PFSK-1 (cell line): ENCODE measurements at regions not wholly inside any gene's neighbourhood (a gene's known extent, or its start where the extent isn't known, plus 50 kb on each side); places are given as distances from the start of the nearest gene placed in this dataset.

Experiments used
- FOXP2 ChIP-seq: optimal IDR thresholded peaks from 2 replicates; pipeline ENCODE3; 2011; ENCODE audit warnings: borderline replicate concordance, control low read depth, inconsistent platforms; ENCODE audit not compliant: insufficient read depth; ENCODE audit errors: extremely low read length, extremely low read depth
- POLR2AphosphoS5 ChIP-seq: IDR thresholded peaks from 2 replicates; pipeline ENCODE4 v1.6.1; 2012; ENCODE audit warnings: low read depth, mild to moderate bottlenecking, control low read depth, low read length, moderate library complexity
- SIN3A ChIP-seq: IDR thresholded peaks from 2 replicates; pipeline ENCODE4 v1.6.1; 2012; ENCODE audit warnings: mild to moderate bottlenecking, low read length, moderate library complexity, borderline replicate concordance; ENCODE audit not compliant: insufficient read depth
- TAF1 ChIP-seq: IDR thresholded peaks from 2 replicates; pipeline ENCODE4 v1.6.1; 2012; ENCODE audit warnings: low read length, control low read depth, borderline replicate concordance; ENCODE audit not compliant: insufficient read depth
- TF ChIP-seq, protein P1 (sequence below), 2 experiments: IDR thresholded peaks; 2 replicates each; pipeline versions ENCODE4 v1.6.1 to v1.8.0; 2011 to 2012; ENCODE audit warnings: low read depth in 2 of 2, low read length in 2 of 2, control low read depth in 1 of 2, inconsistent platforms in 1 of 2, mild to moderate bottlenecking in 1 of 2, moderate library complexity in 1 of 2; ENCODE audit not compliant: insufficient read depth in 1 of 2

DNA sequence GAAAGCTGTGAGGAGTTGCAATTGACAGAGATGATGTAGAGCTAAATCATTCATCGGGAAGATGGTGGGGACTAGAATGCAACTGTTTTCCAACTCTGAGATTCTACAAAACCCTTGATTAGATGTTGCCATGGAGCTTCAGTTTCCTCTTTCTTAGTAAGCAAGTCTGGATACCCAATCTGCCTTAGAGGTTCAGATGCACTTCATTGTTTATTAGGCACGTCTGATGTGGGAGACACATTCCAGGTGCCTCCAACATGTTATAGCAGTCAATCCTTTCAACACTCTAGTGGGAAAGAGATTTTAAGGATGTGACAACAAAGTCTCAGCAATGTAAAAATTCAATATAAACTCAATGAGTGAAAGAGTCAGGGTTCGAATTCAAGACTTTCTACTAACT, 291.3 kb upstream of the PHYHIPL start:
- no peak for TF ChIP-seq POLR2AphosphoS5
- no peak for TF ChIP-seq SIN3A
- no peak for TF ChIP-seq FOXP2

- TF ChIP-seq POLR2AphosphoS5: no peak
- no peak for TF ChIP-seq FOXP2
- TF ChIP-seq SIN3A: no peak
- TF ChIP-seq, protein P1, sequence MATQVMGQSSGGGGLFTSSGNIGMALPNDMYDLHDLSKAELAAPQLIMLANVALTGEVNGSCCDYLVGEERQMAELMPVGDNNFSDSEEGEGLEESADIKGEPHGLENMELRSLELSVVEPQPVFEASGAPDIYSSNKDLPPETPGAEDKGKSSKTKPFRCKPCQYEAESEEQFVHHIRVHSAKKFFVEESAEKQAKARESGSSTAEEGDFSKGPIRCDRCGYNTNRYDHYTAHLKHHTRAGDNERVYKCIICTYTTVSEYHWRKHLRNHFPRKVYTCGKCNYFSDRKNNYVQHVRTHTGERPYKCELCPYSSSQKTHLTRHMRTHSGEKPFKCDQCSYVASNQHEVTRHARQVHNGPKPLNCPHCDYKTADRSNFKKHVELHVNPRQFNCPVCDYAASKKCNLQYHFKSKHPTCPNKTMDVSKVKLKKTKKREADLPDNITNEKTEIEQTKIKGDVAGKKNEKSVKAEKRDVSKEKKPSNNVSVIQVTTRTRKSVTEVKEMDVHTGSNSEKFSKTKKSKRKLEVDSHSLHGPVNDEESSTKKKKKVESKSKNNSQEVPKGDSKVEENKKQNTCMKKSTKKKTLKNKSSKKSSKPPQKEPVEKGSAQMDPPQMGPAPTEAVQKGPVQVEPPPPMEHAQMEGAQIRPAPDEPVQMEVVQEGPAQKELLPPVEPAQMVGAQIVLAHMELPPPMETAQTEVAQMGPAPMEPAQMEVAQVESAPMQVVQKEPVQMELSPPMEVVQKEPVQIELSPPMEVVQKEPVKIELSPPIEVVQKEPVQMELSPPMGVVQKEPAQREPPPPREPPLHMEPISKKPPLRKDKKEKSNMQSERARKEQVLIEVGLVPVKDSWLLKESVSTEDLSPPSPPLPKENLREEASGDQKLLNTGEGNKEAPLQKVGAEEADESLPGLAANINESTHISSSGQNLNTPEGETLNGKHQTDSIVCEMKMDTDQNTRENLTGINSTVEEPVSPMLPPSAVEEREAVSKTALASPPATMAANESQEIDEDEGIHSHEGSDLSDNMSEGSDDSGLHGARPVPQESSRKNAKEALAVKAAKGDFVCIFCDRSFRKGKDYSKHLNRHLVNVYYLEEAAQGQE (IDR thresholded peaks at IDR 0.05; ENCODE audit: insufficient read depth in 1 of 2, low read depth in 2 of 2, low read length in 2 of 2): no peak
- TF ChIP-seq TAF1: no peak
These were observed 290.6 kb upstream of the PHYHIPL start for GRCh38 chr10:58885686-58886345.

DNA sequence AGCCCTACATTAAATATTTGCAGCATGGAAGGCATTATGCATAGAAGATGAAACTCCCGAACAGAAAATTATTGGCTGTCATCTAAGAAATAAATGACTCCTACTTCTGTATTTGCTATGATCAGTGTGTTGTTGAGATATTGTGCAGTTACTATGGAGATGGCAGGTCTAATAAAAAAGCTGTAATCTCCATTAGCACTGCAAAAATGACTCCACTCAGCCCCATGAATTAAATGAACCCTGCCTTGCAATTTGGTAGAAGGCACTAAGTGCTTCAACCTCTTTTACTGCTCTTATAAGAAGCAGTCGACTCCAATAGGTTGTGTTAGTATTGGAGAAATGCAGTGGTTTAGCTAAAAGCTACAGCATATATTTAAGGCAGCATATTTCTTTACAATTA, 290.0 kb upstream of the PHYHIPL start:
- TF ChIP-seq TAF1: no peak
- TF ChIP-seq, protein P1 (IDR thresholded peaks at IDR 0.05; ENCODE audit: insufficient read depth in 1 of 2, low read depth in 2 of 2, low read length in 2 of 2): no peak
- TF ChIP-seq FOXP2: no peak
- no peak for TF ChIP-seq POLR2AphosphoS5
- TF ChIP-seq SIN3A: no peak

- TF ChIP-seq SIN3A (no peak), TAF1 (no peak), FOXP2 (no peak)
- TF ChIP-seq, protein P1 (IDR thresholded peaks at IDR 0.05; ENCODE audit: insufficient read depth in 1 of 2, low read depth in 2 of 2, low read length in 2 of 2): no peak
These were observed 289.0 kb upstream of the PHYHIPL start for GRCh38 chr10:58887474-58887873.

DNA sequence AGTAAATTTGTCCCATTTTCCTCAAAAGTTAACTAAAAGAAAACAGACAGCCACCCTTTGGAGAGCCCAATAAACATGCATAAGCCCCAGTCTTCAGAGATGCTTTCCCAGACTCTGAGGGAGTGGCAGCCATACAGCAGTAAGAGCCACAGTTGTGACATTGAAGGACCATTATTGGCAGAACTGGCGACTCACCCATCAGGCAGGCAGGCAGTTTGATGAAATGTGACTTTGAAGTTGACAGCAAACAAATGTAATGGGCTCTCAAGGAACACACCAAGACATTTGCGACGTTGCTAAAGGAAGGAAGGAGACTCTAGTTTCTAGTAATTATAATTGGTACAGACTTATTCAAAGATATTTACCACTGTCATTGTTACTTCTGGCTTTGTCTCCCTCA, 287.5 kb upstream of the PHYHIPL start:
- TF ChIP-seq SIN3A: no peak
- no peak for TF ChIP-seq FOXP2
- TF ChIP-seq, protein P1 (IDR thresholded peaks at IDR 0.05; ENCODE audit: insufficient read depth in 1 of 2, low read depth in 2 of 2, low read length in 2 of 2): no peak
- TF ChIP-seq TAF1: no peak
- no peak for TF ChIP-seq POLR2AphosphoS5
